Endothelial cell of umbilical vein (primary cell): ENCODE measurements at regions not wholly inside any gene's neighbourhood (a gene's known extent, or its start where the extent isn't known, plus 50 kb on each side); places are given as distances from the start of the nearest gene placed in this dataset.

Experiments used
- BruUV-seq: library from RNA; stranded (reverse); fragments of 400-500 nt; replicated peaks from 2 replicates; lab custom pipeline; 2021; lab: Mats Ljungman, UMichigan
- CTCF ChIA-PET: fragments of 300-600, 350-600 bp; sonication (Branson Sonifier 250); formaldehyde crosslinking; loops from one replicate; lab custom pipeline; 2021; ENCODE audit warnings: antibody characterized with exemption, inconsistent platforms; lab: Charles Lee
- POLR2A ChIA-PET: fragments of 300-600, 350-600 bp; sonication (Branson Sonifier 250); formaldehyde crosslinking; loops from one replicate; lab custom pipeline; 2021; ENCODE audit warnings: antibody characterized with exemption, inconsistent platforms; lab: Charles Lee
- DNase-seq: peaks from one replicate; pipeline ENCODE4 v3.0.0-alpha.2; 2011; ENCODE audit warnings: low read depth, low spot score
- FAIRE-seq: peaks from 2 replicates; lab custom pipeline; 2011; peaks lifted over from hg19 to GRCh38; lab: Jason Lieb, UNC
- H2AFZ ChIP-seq: 2 replicates; pipeline ENCODE4 v1.6.0; 2012; ENCODE audit warnings: low read depth, low read length, control low read depth, inconsistent platforms
- H3K27ac ChIP-seq: 2 replicates; pipeline ENCODE4 v1.5.1; 2011; ENCODE audit warnings: low read depth, mild to moderate bottlenecking, control low read depth, low read length, moderate library complexity; ENCODE audit not compliant: insufficient read depth
- H3K27me3 ChIP-seq, 2 experiments: 2 replicates each; pipeline versions ENCODE4 v1.6.0 to v1.6.1; 2011; ENCODE audit warnings: low read length in 2 of 2, mixed read lengths in 1 of 2; ENCODE audit not compliant: control insufficient read depth in 2 of 2, insufficient read depth in 2 of 2
- H3K36me3 ChIP-seq, 2 experiments: 2 replicates in 1 of 2; 3 replicates in 1 of 2; pipeline ENCODE4 v1.5.1; 2011; ENCODE audit warnings: low read length in 2 of 2, mild to moderate bottlenecking in 1 of 2, moderate library complexity in 1 of 2; ENCODE audit not compliant: control insufficient read depth in 2 of 2, insufficient read depth in 2 of 2; ENCODE audit errors: extremely low read depth in 1 of 2
- H3K4me1 ChIP-seq: 3 replicates; pipeline ENCODE4 v1.5.1; 2011; ENCODE audit warnings: mild to moderate bottlenecking, low read length; ENCODE audit not compliant: control insufficient read depth, insufficient read depth; ENCODE audit errors: extremely low read depth
- H3K4me2 ChIP-seq: 2 replicates; pipeline ENCODE4 v1.6.1; 2011; ENCODE audit warnings: low read length, control low read depth, mixed read lengths; ENCODE audit not compliant: insufficient read depth
- H3K4me3 ChIP-seq, 3 experiments: fragments of 200-600 bp in 1 of 3; sonication (generic), shearing (Covaris generic) in 1 of 3; replicated peaks in 1 of 3; 2 replicates each; pipeline ENCODE4 v1.5.1; 2011 to 2016; ENCODE audit warnings: control low read depth in 3 of 3, low read length in 3 of 3, mild to moderate bottlenecking in 2 of 3, inconsistent platforms in 1 of 3, low read depth in 1 of 3, moderate library complexity in 1 of 3; ENCODE audit not compliant: insufficient read depth in 1 of 3
- H3K79me2 ChIP-seq: 2 replicates; pipeline ENCODE4 v1.6.0; 2012; ENCODE audit warnings: low read length, inconsistent platforms; ENCODE audit not compliant: control insufficient read depth, insufficient read depth
- H3K9ac ChIP-seq: replicated peaks from 2 replicates; pipeline ENCODE3; 2011; ENCODE audit warnings: low read length, control low read depth; ENCODE audit not compliant: insufficient read depth; ENCODE audit errors: extremely low read depth
- H3K9me1 ChIP-seq: replicated peaks from 3 replicates; pipeline ENCODE4 v1.6.0; 2011; ENCODE audit warnings: mild to moderate bottlenecking, low read length; ENCODE audit not compliant: control insufficient read depth, insufficient read depth; ENCODE audit errors: extremely low read depth
- H3K9me3 ChIP-seq: replicated peaks from 2 replicates; pipeline ENCODE4 v1.5.1; 2012; ENCODE audit warnings: low read length, inconsistent platforms; ENCODE audit not compliant: control insufficient read depth, insufficient read depth
- H4K20me1 ChIP-seq: replicated peaks from 2 replicates; pipeline ENCODE3; 2011; ENCODE audit warnings: mild to moderate bottlenecking, low read length; ENCODE audit not compliant: control insufficient read depth, insufficient read depth; ENCODE audit errors: extremely low read depth
- EZH2 ChIP-seq: IDR thresholded peaks from 2 replicates; pipeline ENCODE4 v1.6.1; 2012; ENCODE audit warnings: borderline replicate concordance, low read depth, mild to moderate bottlenecking, moderate library complexity, low read length, inconsistent platforms; ENCODE audit not compliant: severe bottlenecking
- FOS ChIP-seq: IDR thresholded peaks from 2 replicates; pipeline ENCODE4 v1.6.1; 2011; ENCODE audit warnings: mild to moderate bottlenecking, low read length, moderate library complexity, borderline replicate concordance; ENCODE audit not compliant: insufficient read depth
- GATA2 ChIP-seq: IDR thresholded peaks from 2 replicates; pipeline ENCODE4 v1.7.0; 2011; ENCODE audit warnings: low read depth, mild to moderate bottlenecking, moderate library complexity, mixed read lengths, low read length; ENCODE audit not compliant: insufficient read length, insufficient read depth
- JUN ChIP-seq: IDR thresholded peaks from 2 replicates; pipeline ENCODE4 v1.6.1; 2011; ENCODE audit warnings: borderline replicate concordance, low read depth; ENCODE audit not compliant: insufficient read length, insufficient read depth
- MYC ChIP-seq: IDR thresholded peaks from one replicate; pipeline ENCODE4 v1.6.1; 2011; ENCODE audit warnings: mild to moderate bottlenecking, low read depth, low read length
- POLR2A ChIP-seq: IDR thresholded peaks from 2 replicates; pipeline ENCODE4 v1.6.1; 2012; ENCODE audit warnings: low read depth, mild to moderate bottlenecking, control low read depth, low read length
- POLR2AphosphoS5 ChIP-seq: IDR thresholded peaks from 2 replicates; pipeline ENCODE4 v1.6.1; 2012; ENCODE audit warnings: low read depth, mild to moderate bottlenecking, control low read depth, low read length, moderate library complexity; ENCODE audit not compliant: insufficient read depth
- dilution Hi-C: fragments of 300-500 bp; cut with MboI; formaldehyde crosslinking; loops from one replicate; pipeline ENCODE4 v1.15.0; 2019; ENCODE audit warnings: low sequenced_read_pairs; ENCODE audit not compliant: extremely low pct_ligation_motif_present
- intact Hi-C: fragments of 100-400 bp; cut with micrococcal nuclease; formaldehyde crosslinking; loops from one replicate; pipeline ENCODE4 v1.10.0; 2022
- TF ChIP-seq, protein P1 (sequence below), 2 donors: IDR thresholded peaks; 1 replicate in 1 of 2; 2 replicates in 1 of 2; pipeline ENCODE4 v1.5.1; 2011; ENCODE audit warnings: low read length in 2 of 2, mild to moderate bottlenecking in 2 of 2, moderate library complexity in 2 of 2, control low read depth in 1 of 2, inconsistent platforms in 1 of 2, low read depth in 1 of 2; ENCODE audit not compliant: insufficient read depth in 1 of 2; ENCODE audit errors: extremely low read depth in 1 of 2
- TF ChIP-seq, protein P2 (sequence below): IDR thresholded peaks from 2 replicates; pipeline ENCODE4 v1.6.1; 2011; ENCODE audit not compliant: insufficient read depth, insufficient read length

DNA sequence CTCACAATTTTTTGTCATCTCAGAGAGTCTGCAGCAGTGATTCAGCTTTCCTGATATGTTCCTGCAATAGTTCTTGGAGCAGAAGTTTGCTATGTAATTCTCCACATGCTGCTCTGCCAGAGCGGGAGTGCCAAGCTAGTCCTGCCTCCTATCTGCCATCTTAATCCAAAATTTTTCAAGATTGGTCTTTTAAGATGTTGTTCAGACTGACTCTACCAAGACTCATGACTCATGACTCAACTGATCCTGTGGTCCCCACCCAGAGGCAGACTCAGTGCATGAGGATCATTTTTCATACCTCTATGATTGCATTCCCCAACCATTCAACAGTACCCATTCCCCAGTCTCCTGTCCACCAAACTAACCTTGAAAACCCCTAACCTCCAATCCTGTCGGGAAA, 470.8 kb downstream of the INHBA start:
- intact Hi-C loops, result no loop called here
- ChIA-PET POLR2A (no interaction called here), CTCF (interaction anchor here (1.8 kb wide), 1 partner anchor 229 kb away, joined by 5 read pairs; no protein-coding TSS in a partner anchor)
- TF ChIP-seq EZH2 (no peak), MYC (no peak), FOS (no peak), POLR2AphosphoS5 (no peak), POLR2A (no peak), JUN (no peak), GATA2 (no peak)
- TF ChIP-seq, protein P1, sequence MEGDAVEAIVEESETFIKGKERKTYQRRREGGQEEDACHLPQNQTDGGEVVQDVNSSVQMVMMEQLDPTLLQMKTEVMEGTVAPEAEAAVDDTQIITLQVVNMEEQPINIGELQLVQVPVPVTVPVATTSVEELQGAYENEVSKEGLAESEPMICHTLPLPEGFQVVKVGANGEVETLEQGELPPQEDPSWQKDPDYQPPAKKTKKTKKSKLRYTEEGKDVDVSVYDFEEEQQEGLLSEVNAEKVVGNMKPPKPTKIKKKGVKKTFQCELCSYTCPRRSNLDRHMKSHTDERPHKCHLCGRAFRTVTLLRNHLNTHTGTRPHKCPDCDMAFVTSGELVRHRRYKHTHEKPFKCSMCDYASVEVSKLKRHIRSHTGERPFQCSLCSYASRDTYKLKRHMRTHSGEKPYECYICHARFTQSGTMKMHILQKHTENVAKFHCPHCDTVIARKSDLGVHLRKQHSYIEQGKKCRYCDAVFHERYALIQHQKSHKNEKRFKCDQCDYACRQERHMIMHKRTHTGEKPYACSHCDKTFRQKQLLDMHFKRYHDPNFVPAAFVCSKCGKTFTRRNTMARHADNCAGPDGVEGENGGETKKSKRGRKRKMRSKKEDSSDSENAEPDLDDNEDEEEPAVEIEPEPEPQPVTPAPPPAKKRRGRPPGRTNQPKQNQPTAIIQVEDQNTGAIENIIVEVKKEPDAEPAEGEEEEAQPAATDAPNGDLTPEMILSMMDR (IDR thresholded peaks at IDR 0.05; ENCODE audit: extremely low read depth in 1 of 2, insufficient read depth in 1 of 2, low read depth in 1 of 2, low read length in 2 of 2), result no peak
- TF ChIP-seq, protein P2, sequence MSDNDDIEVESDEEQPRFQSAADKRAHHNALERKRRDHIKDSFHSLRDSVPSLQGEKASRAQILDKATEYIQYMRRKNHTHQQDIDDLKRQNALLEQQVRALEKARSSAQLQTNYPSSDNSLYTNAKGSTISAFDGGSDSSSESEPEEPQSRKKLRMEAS, result no peak
- dilution Hi-C loops, result no loop called here
- FAIRE-seq (no peak), DNase-seq (no peak)
- H3K4me1 ChIP-seq, result no peaks in the 10 kb centered on the region
- H3K4me2 ChIP-seq, result no peak overlapping the region
- no peaks in the 10 kb centered on the region for H3K27me3 ChIP-seq
- no peak overlapping the region for H2AFZ ChIP-seq
- H3K4me3 ChIP-seq, result no peak overlapping the region
- H3K9me3 ChIP-seq, result no peaks in the 10 kb centered on the region
- no peaks in the 10 kb centered on the region for H3K9me1 ChIP-seq
- H3K79me2 ChIP-seq, result no peaks in the 10 kb centered on the region
- BruUV-seq, result no TSS peak
- H3K27ac ChIP-seq, result no peak overlapping the region
- no peaks in the 10 kb centered on the region for H3K36me3 ChIP-seq
- H3K9ac ChIP-seq, result no peak overlapping the region
- H4K20me1 ChIP-seq, result no peaks in the 10 kb centered on the region
